Stomach (tissue), 4 donors: ENCODE measurements at regions not wholly inside any gene's neighbourhood (a gene's known extent, or its start where the extent isn't known, plus 50 kb on each side); places are given as distances from the start of the nearest gene placed in this dataset.

Source experiments
- EP300 ChIP-seq: sonication (generic); formaldehyde crosslinking; IDR thresholded peaks from one replicate; pipeline ENCODE4 v1.6.1; 2017; ENCODE audit warnings: antibody characterized with exemption
- TF ChIP-seq, protein P1 (sequence below), 7 experiments: fragments of 450-650 bp in 4 of 7; fragments of 200-600 bp in 3 of 7; sonication (generic) in 3 of 7; IDR thresholded peaks; one replicate each; pipeline ENCODE4 v1.5.1; 2016 to 2019; ENCODE audit warnings: antibody characterized with exemption in 7 of 7, control low read depth in 2 of 7, mild to moderate bottlenecking in 1 of 7

DNA sequence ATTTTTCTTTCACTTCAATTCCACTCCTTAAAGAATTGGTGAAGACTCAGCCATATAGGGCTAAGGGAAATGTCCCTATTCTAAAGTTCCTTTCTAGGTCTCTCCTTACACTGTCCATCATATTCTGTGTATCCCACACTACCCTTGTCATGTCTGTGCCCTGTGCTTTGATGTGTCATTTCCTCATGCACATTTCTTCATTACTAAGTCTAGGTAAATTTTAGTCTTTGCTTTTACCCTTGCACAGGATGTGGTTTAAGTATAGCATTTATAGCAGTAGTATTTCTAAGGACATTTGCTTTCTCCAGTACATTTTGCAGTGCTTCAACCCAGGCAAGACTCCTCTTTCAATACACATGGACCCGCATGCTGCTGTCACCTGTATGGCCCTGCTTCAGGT, 221.5 kb upstream of the ACVR2A start:
- TF ChIP-seq EP300: no peak
- TF ChIP-seq, protein P1, sequence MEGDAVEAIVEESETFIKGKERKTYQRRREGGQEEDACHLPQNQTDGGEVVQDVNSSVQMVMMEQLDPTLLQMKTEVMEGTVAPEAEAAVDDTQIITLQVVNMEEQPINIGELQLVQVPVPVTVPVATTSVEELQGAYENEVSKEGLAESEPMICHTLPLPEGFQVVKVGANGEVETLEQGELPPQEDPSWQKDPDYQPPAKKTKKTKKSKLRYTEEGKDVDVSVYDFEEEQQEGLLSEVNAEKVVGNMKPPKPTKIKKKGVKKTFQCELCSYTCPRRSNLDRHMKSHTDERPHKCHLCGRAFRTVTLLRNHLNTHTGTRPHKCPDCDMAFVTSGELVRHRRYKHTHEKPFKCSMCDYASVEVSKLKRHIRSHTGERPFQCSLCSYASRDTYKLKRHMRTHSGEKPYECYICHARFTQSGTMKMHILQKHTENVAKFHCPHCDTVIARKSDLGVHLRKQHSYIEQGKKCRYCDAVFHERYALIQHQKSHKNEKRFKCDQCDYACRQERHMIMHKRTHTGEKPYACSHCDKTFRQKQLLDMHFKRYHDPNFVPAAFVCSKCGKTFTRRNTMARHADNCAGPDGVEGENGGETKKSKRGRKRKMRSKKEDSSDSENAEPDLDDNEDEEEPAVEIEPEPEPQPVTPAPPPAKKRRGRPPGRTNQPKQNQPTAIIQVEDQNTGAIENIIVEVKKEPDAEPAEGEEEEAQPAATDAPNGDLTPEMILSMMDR (IDR thresholded peaks at IDR 0.05): no peak
